HG02798 (cell line): ENCODE measurements at regions not wholly inside any gene's neighbourhood (a gene's known extent, or its start where the extent isn't known, plus 50 kb on each side); places are given as distances from the start of the nearest gene placed in this dataset.

Experiments
- ATAC-seq: cut with Tn5 transposase; IDR thresholded peaks from one replicate; pipeline ENCODE4 v1.9.1; 2021; ENCODE audit warnings: mild to moderate bottlenecking; ENCODE audit not compliant: unreplicated experiment, poor library complexity

GRCh38 chr6:20312606-20313005 lies 89.1 kb upstream of the E2F3 start:
- no peak for ATAC-seq

- no peak for ATAC-seq
Measured at GRCh38 chr6:20313051-20313450, 88.6 kb upstream of the E2F3 start.

- ATAC-seq = no peak
Measured at GRCh38 chr6:20313960-20314530, 87.6 kb upstream of the E2F3 start.

GRCh38 chr6:20314866-20315845 lies 86.5 kb upstream of the E2F3 start:
- no peak for ATAC-seq

- ATAC-seq = no peak
Measured at GRCh38 chr6:20317430-20317829, 84.2 kb upstream of the E2F3 start.

GRCh38 chr6:20318851-20319387 lies 82.8 kb upstream of the E2F3 start:
- ATAC-seq = no peak

- peak; percentile 99 for ATAC-seq
Measured at GRCh38 chr6:20319520-20320357, 81.9 kb upstream of the E2F3 start.

- no peak for ATAC-seq
Measured at GRCh38 chr6:20325641-20326421, 75.8 kb upstream of the E2F3 start.

GRCh38 chr6:20326422-20326728 lies 75.3 kb upstream of the E2F3 start:
- ATAC-seq = no peak

- no peak for ATAC-seq
Measured at GRCh38 chr6:20327141-20327540, 74.5 kb upstream of the E2F3 start.

- no peak for ATAC-seq
Measured at GRCh38 chr6:20328266-20328923, 73.3 kb upstream of the E2F3 start.

GRCh38 chr6:20328924-20329300 lies 72.8 kb upstream of the E2F3 start:
- no peak for ATAC-seq

- ATAC-seq = no peak
Measured at GRCh38 chr6:20331042-20331441, 70.6 kb upstream of the E2F3 start.

GRCh38 chr6:20331625-20332024 lies 70.1 kb upstream of the E2F3 start:
- no peak for ATAC-seq

GRCh38 chr6:20332441-20333006 lies 69.2 kb upstream of the E2F3 start:
- no peak for ATAC-seq

GRCh38 chr6:20333721-20334269 lies 67.9 kb upstream of the E2F3 start:
- ATAC-seq = no peak

- no peak for ATAC-seq
Measured at GRCh38 chr6:20334334-20334733, 67.3 kb upstream of the E2F3 start.

GRCh38 chr6:20334962-20335361 lies 66.7 kb upstream of the E2F3 start:
- ATAC-seq = no peak

GRCh38 chr6:20335872-20336271 lies 65.8 kb upstream of the E2F3 start:
- no peak for ATAC-seq
